ENCODE measurements at regions not wholly inside any gene's neighbourhood (a gene's known extent, or its start where the extent isn't known, plus 50 kb on each side); places are given as distances from the start of the nearest gene placed in this dataset.
"Not testable (repeated sequence)": the region's sequence is repeated elsewhere in the genome, so short reads cannot be mapped to it uniquely, and the experiment has no call there.

DNA sequence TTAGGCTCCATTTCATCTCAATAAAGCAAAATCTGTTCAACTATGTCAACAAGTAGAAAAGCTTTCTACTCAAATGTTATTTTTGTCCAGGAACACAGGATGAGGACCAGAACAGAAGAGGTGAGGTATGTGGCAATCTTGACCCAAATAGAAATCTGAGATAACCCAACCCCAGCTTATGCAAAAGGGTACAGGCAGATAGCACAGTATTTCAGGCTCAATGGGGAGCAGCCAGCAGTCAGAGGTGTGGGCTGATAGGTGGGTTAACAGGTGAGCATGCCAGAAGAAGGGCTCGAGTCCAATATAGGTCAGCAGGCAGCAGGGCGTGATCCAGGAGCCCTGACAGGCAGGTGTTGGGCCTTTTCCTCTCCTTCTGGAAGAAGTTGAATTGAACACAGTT is 281.2 kb upstream of the NR2F2 start:
- no peak for DNase-seq

DNA sequence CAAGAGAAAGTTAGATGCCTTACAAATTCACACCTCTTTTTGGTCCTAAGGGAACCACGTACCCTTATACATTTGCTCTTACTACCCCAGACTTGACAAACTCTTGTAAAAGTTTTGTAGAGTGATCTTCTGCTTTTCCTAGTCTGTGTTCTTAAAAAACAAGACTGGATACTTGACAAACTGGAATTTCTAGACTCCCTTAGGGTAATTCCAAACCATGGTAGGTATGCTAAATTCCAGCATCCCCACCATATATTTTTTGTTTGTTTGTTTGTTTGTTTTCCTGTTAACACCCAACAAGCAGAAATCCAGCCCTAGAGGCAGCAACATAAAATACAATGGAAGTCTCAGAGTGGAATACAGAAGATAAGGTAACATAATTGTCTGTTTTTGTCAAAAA is 280.7 kb upstream of the NR2F2 start:
- DNase-seq, result no peak

DNA sequence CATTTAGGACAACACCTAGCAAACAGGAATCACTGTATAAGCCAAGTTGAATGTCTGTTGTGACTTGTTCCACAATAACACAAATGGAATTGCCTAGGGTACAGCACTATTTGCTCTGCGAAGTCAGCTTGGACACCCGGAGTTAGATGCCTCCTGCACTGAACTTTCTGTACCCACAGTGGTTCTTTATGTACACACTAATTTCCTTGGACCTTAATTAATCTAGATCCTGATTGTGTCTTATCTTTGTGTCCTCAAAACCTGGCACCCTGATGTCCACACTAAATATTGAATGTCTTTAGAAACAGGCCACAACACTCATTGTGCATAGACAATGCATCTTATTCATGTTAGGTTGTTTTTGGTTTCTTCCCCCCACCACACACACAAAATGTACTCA is 278.9 kb upstream of the NR2F2 start:
- no peak for DNase-seq

DNA sequence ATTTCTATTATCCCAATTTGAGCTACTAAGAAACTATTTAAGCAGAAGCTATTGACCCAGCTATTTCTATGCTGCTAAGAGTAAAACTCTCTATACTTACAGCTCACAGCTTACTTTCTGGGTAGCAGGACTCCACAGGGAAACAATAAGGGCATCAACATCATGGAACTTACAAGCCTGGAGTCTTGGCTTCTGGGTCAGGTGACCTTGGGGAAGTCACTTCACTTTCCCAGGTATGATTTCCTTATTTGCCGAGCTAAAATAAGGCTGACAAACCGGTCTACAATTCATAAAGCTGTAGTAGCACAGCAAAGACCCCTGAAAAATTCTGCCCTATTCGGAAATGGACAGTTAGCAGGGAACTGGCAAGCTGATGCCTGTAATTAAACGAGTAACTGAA is 278.3 kb upstream of the NR2F2 start:
- DNase-seq, result no peak

DNA sequence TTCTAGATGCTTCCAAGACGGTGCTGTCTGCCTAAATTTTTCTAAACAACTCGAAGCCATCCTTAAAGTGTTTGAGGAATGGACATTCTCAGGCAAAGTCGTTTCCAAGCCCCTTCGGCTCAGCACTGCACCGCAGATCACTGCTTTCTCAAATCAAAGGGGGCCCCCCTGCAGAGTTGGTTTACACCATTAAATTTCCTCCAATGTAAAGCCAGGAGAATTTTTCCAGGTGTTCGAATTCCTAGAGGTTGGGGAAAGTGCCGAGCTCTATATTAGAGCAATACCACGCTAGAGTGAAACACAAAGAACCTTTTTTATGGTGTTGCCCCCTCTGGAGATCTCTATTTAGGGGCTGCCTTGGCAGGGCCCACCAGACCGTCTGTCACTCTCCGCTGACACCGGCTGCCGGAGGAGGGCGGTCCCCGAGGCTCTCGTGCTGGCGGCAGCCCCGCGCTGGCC is 277.9 kb upstream of the NR2F2 start:
- no peak for DNase-seq

DNA sequence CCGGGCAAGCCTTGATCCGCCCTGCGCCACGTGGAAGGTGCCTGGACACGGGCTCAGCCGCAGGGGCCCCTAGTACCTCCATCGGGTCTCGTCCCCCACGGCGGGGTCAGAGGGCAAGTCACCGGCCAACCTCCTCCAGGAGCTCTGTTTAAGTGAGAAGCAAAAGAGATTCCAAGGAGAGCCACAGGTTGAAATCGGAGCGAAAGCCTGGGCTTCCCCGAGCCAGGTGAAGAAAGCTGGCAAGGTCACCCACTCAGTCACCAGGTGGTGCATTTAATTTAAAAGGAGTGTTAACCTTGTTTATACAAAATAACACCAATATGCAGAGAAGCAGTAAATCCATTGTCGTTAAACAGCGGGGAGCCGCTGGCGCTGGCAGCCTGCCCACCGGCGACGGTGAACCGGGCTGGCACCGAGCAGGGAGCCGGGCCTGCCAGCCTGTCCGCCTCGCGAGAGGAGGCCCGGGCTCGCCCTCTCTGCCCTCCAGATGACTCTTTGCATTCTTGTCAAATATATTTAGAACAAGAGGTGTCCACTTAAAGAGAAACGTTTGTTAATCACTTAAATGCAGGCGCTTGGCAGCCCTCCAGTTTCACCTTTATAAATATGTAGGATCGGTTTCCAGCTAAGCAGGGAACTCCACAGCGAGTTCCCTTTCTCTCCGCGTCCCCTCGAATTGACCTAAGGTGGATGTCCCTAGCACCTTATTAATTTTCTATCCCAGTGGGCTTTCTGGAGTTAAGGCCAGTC is 277.3 kb upstream of the NR2F2 start:
- no peak for DNase-seq

DNA sequence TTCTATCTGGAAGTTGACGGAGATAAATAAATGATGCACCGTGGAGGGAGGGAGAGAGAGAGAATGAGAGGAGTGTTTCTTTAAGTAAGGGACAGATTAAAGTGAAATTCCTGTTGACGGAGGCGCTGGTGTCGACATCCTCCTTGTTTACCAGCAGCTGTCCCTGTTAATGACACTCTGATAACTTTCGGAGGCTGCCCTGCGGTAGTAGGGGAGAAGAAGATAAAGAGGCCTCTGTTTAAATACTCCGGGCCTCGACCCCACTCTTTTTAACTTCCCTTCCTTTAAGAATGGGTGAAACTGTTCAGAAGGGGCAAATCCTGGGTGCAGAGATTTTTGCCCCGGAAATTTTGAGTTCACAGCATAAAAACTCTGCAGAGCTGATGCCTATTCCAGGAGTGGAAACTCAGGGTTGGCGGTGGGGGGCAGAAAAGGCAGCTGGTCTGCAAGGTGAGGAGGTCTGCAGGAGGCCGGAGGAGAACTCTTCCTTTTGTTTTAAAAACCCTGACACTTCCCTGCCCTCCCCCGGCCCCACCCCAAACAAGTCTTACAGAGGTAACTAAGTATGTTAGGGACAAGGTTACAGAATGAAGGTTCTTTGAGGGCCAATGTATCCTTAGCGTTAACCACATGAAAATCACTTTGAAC is 276.6 kb upstream of the NR2F2 start:
- DNase-seq, result no peak

DNA sequence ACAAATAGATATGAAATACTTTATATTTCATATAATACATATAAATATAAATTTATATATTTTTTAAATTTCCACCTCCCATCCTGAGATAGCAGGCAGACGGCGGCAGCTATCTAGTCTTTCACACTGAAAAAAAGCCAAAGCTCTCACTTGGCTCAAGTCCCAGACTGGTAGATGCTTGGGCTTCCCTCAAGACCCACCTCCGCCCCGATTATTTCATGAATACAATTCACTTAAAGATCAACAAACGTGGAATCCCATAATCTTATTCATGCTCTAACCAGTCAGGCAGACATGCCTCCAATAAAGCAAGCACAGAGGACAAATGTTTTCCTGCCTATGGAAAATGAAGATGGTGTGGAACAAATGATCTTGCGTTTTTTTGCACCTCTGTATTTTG is 275.9 kb upstream of the NR2F2 start:
- no peak for DNase-seq

DNA sequence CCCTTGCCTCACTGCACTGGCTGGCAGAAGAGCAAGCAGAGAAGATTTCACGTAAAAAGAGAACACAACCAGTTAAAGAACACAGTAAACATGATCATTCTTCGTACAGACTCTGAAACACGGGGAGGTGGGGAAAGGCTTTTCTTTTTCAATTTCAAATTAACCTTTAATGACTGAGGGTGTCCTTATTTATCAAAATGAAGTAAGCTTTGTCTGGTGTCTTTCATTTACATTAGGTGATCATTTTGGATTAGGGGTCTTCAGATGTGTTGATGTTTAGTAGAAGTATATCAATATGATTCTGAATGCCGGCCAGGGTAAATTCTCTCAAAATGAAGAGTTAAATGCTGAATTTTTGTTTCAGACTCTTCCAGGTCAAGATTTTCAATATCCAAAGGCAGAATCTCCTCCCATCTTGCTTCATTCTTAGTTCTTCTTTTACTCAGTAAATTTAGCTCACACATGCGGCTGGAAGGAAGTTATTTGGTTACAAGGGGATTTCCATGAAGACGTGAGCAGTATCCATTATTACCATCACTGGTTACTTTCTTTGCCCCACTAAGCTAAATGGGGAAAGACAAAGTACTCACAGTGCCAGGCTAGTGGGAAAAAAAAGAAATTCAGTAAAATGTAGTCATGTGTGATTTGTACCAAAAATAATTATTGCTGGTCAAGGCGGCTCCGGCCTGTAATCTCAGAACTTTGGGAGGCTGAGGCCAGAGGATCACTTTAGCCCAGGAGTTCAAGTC is 272.2 kb upstream of the NR2F2 start:
- no peak for DNase-seq

DNA sequence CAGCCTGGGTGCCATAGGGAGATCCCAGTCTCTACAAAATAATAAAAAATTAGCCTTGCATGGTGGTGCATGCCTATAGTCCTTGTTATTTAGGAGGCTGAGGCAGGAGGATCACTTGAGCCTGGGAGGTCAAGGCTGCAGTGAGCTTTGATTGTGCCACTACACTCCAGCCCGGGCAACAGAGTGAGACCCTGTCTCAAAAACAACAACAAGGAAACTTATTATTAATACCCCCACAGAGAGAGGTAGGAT is 271.7 kb upstream of the NR2F2 start:
- not testable (repeated sequence) for DNase-seq

DNA sequence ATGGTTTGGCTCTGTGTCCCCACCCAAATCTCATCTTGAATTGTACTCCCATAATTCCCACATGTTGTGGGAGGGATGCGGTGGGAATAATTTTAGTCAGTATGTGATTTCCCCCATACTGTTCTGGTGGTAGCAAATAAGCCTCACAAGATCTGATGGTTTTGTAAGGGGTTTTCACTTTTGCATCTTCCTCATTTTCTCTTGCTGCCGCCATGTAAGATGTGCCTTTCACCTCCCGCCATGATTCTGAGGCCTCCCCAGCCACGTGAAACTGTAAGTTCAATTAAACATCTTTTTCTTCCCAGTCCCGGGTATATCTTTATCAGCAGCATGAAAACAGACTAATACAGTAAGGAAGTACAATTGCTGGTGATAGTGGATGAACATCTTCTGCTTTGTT is 269.9 kb upstream of the NR2F2 start:
- not testable (repeated sequence) for DNase-seq

DNA sequence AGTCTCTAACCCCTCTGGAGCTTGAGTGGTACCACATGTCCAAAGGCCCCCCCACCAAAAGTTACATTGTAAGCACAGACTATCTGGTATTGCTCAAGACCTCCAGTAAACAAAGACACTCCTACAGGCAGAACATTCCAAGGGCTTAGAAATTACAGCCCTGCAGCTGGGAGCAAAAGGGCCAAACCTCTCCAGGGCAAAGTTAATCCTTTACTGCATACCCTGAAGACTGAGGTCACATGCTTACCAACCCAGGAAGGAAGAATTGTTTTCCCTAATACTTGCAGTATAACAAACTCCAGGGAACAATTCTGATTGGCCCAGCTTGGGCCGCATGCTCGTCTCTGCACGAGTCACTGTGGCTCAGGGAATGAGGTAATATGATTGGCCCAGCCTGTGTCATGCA is 266.1 kb upstream of the NR2F2 start:
- no peak for DNase-seq

DNA sequence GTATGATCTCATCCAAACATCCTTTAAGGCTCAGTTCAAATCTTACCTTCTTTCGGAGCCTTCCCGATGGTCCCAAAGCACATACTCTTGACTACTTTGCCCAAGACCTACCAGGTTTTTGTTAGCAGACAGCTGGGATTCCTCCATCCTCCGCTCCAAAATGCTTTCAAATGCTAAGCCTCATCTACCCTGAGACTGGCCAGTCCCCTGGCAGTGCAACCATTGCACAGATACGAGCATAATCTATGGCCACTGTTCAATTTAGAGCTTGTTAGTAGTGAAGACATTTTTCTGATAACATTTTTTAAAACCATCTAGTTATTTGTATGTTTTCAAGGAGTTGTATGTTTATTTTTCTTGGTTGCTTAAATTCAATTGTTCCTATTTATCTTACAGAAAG is 264.4 kb upstream of the NR2F2 start:
- no peak for DNase-seq

DNA sequence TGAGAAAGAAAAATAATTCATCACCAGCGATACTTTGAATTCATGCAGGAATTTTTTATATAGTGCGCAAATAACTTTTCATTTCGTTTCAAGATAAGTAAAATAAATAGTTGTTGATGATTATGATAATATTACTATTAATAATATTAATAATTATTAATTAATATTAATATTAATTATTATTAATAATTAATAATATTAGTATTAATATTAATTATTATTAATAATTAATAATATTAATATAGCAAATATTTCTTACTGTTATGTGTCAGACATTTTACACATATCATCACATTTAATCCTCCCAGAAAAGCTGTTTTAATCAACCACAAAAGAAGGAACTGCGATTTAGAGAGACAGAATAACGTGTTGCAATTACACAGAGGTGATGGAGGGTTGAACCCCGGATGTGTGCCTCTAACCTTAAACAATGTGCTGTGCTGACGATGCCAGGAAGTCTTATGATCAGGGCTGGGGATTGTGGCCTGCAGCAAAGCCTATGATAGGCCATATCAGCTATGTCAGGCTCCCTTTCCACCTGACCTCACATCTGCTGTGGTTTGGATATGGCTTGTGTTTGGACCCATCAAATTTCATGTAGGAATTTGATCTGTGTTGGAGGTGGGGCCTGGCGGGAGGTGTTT is 263.5 kb upstream of the NR2F2 start:
- DNase-seq, result no peak

DNA sequence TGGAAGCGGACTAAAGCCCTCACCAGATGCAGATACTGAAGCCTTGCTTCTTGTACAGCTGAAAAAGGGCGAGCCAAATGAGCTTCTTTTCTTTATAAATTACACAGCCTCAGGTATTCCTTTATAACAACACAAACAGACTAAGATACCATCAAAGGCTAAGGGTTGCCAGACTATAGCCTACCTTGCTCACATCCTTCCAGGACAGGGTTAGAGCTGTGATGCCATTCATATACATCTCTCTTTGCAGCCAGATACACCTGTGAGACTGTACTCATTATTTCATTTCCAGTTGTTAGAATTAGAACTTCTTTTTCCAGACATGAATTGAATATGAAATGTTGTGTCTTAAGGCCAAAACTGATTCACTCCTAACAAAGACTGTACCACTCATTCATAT is 262.8 kb upstream of the NR2F2 start:
- no peak for DNase-seq

DNA sequence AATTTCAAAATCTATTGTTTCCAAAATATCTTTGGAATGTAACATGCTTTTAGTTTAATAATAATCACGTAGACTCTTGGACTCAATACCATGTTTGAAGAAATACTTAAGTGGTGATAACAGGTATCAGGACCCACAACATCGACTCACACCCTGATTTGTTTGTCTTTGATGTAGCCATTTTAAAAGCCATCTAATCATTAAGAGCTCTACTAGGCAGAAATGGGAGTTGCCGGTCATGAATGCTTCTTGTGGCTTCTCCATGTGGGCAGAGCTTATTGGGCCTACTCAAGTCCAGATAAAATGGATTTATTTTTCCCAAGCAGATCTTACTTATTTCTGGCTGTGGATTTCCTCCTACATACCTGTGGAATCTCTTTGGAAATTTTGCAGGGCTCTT is 261.6 kb upstream of the NR2F2 start:
- DNase-seq, result no peak

DNA sequence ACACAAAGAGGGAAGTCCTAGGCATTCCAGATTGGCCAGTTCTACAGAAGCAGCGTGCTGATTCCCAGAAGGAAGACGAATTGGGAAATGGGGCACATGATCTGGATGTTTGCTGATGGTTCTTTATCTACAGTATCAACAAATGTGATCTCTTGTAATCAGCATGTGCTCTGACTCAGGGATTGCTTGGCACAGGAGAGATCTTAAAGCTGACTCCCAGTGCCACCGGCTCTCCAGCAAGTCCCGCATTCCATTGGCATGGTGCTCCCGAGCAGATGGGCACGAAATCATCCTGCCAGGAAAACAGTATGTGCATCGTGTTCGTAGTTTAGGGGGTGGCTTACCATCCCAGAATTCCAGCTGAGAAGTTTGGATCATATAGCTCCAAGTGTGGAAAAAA is 259.9 kb upstream of the NR2F2 start:
- no peak for DNase-seq

DNA sequence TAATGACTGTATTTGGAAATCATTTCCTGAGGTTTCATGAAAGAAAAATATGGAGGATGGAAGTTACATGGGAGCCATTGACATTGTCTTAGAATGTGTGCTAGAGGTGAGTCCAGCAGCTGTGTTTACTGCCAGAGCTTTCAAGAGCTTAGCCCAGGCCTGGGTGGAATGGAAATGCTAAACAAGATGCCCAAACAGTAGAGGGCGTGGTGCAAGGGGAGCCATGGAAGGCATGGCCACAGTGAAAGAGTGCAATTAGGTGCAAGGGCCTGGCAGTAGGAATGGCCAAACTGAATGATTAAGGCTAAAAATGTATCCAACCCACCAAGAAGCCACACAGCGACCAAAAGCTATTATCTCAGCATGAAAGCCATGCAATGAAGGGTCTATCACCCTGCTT is 257.7 kb upstream of the NR2F2 start:
- no peak for DNase-seq

DNA sequence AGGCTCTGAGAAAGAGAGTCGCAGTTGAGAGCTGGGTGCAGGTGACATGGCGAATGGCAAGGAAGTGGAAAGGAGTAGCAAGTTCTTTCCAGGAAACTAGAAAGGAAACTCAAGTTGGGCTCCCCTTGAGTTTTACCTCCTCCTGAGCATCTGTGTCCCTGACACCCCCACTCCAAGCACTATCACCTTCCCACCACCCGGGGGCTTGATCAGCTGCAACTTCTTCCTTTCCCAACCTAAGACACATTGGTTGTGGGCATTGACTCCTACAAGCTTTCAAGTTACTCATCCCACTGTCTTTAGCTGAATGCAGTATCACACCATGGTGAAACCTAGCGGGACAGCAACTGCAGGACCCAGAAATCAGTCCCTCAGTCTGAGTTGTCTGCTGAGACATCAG is 256.6 kb upstream of the NR2F2 start:
- no peak for DNase-seq

DNA sequence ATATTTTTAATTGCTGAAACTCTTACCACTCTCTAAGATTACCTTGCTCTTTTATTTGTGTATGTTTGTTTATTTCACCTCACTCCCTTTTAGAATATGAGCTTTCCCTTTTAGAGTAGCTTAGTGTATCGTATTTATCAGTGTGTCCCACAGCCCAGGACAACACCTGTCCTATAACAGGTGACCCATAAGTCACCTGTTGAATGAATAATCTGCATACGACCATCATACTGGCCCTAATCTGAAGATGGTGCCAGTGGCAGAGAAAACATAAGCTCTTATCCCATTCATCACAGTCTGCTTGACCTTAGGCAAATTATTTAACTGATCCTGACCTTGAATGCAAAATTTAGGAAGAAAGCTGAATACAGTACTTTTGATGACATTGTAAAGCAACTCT is 254.6 kb upstream of the NR2F2 start:
- no peak for DNase-seq

DNA sequence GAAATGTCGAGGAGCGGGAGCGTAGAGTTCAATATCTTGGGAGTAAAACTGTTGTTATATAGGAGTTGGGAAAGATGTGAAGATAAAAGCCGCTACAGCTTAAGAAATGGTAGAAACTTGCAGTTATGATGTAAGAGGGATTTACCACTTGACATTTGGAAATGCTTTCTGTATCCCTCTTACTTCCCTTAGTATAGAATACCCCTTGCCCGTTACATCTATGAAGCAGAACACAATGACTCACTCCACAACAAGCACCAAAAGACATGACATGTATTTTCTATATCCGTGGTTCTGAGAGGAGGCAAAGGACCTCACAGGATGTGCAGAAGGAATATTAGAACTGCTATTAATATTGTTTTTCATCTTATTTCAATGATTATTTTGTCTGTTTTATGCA is 254.2 kb upstream of the NR2F2 start:
- DNase-seq, result no peak

DNA sequence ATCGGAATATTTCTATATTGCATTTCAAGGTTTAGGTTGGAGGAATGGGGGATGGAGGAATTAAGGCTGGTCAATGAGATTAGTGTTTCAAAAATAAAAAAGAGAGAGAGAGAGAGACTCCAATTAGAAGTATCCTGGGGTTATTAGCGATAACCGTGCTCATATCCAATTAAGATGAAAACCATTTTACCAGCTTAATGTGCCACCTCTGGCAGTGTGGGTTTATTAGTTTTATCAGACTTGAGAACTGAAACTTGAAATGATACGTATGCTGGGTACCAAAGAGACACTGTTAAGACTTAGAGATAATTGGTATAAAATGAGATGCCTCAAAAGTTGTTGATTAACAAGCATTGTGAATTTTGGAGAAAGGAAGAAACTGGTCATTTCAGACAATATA is 251.5 kb upstream of the NR2F2 start:
- DNase-seq, result no peak

DNA sequence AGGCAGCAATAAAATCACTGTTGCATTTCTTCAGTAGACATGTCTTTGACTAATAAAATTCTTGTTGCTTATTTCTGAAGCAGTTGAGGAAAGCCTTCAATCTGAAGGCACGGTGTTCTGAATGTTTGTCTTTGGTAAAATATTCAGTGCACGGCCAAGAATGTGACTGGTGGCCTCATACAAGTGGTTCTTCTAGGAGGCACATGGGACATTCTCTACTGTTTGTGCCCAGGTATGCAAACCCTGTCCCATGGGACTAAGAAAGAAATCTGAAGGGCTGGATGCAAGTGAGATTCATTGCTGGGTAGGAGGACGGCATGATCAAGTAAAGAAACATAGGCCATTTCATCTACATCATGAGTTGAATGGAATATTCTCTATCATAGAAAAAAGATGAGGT is 250.6 kb upstream of the NR2F2 start:
- DNase-seq, result no peak

DNA sequence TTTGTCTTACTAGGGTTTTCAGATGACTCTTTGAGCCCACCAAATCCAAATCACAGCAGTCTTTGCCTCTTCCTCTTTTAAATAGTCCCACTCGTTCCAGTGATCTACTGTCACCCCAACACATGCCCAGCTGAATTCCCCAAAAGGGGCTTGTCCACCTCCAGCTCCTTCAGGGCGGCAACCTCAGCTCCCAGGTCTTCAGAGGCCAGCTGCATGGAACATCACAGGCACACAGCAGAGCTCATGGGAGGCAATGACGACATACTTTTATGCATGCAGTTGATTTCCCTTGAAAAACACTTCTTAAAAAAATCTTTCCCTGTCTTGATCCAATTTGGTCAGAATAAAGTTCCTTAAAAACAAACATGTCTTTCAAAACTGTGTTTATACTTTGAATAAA is 244.3 kb upstream of the NR2F2 start:
- DNase-seq, result no peak
